GM12878 (cell line): ENCODE measurements at regions not wholly inside any gene's neighbourhood (a gene's known extent, or its start where the extent isn't known, plus 50 kb on each side); places are given as distances from the start of the nearest gene placed in this dataset.

ENCODE experiments used
- ATAC-seq: fragments of 200-7000 bp; cut with Tn5 transposase; 3 replicates; pipeline ENCODE4 v1.9.1; 2020; ENCODE audit warnings: mild to moderate bottlenecking, moderate library complexity
- BruUV-seq: library from RNA; stranded (reverse); fragments of 400-500 nt; replicated peaks from 2 replicates; lab custom pipeline; 2021; lab: Mats Ljungman, UMichigan
- CTCF ChIA-PET: fragments of 300-600 bp; sonication (Branson Sonifier 250); formaldehyde crosslinking; extraction: SDS; loops from one replicate; lab custom pipeline; 2021; ENCODE audit warnings: inconsistent platforms; lab: Yijun Ruan, JAX
- POLR2A ChIA-PET: fragments of 350-600 bp; formaldehyde crosslinking; extraction: SDS; loops from one replicate; lab custom pipeline; 2021; ENCODE audit warnings: inconsistent platforms; lab: Charles Lee
- RAD21 ChIA-PET: fragments of 300-600 bp; sonication (Branson Sonifier 250); formaldehyde crosslinking; loops from one replicate; lab custom pipeline; 2023; ENCODE audit warnings: antibody characterized with exemption; ENCODE audit not compliant: unreplicated experiment; lab: Charles Lee
- SMC1A ChIA-PET: fragments of 300-600 bp; sonication (Branson Sonifier 250); formaldehyde crosslinking; loops from one replicate; lab custom pipeline; 2023; ENCODE audit not compliant: unreplicated experiment, uncharacterized antibody; lab: Charles Lee
- DNase-seq: peaks from one replicate; pipeline ENCODE4 v3.0.0-alpha.2; 2011; ENCODE audit warnings: low read depth, low spot score
- FAIRE-seq: peaks from 3 replicates; lab custom pipeline; 2011; peaks lifted over from hg19 to GRCh38; lab: Jason Lieb, UNC
- H2AFZ ChIP-seq: 2 replicates; pipeline ENCODE4 v1.6.0; 2011; ENCODE audit warnings: low read depth, low read length, control low read depth; ENCODE audit not compliant: control insufficient read depth
- H3K27ac ChIP-seq: 2 replicates; pipeline ENCODE4 v1.5.1; 2011; ENCODE audit warnings: control low read depth; ENCODE audit not compliant: control insufficient read depth, insufficient read depth
- H3K27me3 ChIP-seq, 2 experiments: replicated peaks in 1 of 2; 2 replicates each; pipeline versions ENCODE4 v1.6.0 to v1.6.1; 2011; ENCODE audit warnings: low read length in 1 of 2; ENCODE audit not compliant: control insufficient read depth in 2 of 2, insufficient read depth in 2 of 2
- H3K36me3 ChIP-seq, 2 experiments: 2 replicates each; pipeline ENCODE4 v1.5.1; 2011; ENCODE audit warnings: low read length in 1 of 2; ENCODE audit not compliant: control insufficient read depth in 2 of 2, insufficient read depth in 2 of 2
- H3K4me1 ChIP-seq: 2 replicates; pipeline ENCODE4 v1.6.1; 2011; ENCODE audit warnings: mild to moderate bottlenecking, low read length, moderate library complexity, mixed read lengths; ENCODE audit not compliant: control insufficient read depth, insufficient read depth
- H3K4me2 ChIP-seq: 2 replicates; pipeline ENCODE4 v1.6.0; 2011; ENCODE audit warnings: control low read depth; ENCODE audit not compliant: control insufficient read depth, insufficient read depth
- H3K4me3 ChIP-seq: fragments of 200-600 bp; sonication (generic); 2 replicates; pipeline ENCODE4 v1.5.1; 2016
- H3K79me2 ChIP-seq: 2 replicates; pipeline ENCODE4 v1.6.0; 2011; ENCODE audit warnings: low read length; ENCODE audit not compliant: control insufficient read depth, insufficient read depth
- H3K9ac ChIP-seq: 2 replicates; pipeline ENCODE4 v1.8.0; 2011; ENCODE audit warnings: low read length, control low read depth, mixed read lengths; ENCODE audit not compliant: control insufficient read depth, insufficient read depth
- H3K9me3 ChIP-seq: replicated peaks from 3 replicates; pipeline ENCODE4 v1.5.1; 2011; ENCODE audit warnings: mild to moderate bottlenecking, low read length; ENCODE audit not compliant: control insufficient read depth, insufficient read depth
- H4K20me1 ChIP-seq: 2 replicates; pipeline ENCODE4 v1.6.0; 2011; ENCODE audit not compliant: control insufficient read depth, insufficient read depth
- KLF5 ChIP-seq: fragments of 450-650 bp; IDR thresholded peaks from 2 replicates; pipeline ENCODE4 v1.6.1; 2014; ENCODE audit warnings: mild to moderate bottlenecking; ENCODE audit not compliant: partially characterized antibody
- LARP7 ChIP-seq: fragments of 450-650 bp; IDR thresholded peaks from 2 replicates; pipeline ENCODE4 v1.6.1; 2017; ENCODE audit warnings: mild to moderate bottlenecking
- RAD51 ChIP-seq: fragments of 450-650 bp; IDR thresholded peaks from 2 replicates; pipeline ENCODE4 v1.6.1; 2016; ENCODE audit warnings: moderate library complexity, mild to moderate bottlenecking, inconsistent platforms
- RB1 ChIP-seq: fragments of 450-650 bp; formaldehyde crosslinking; IDR thresholded peaks from 2 replicates; pipeline ENCODE4 v1.6.1; 2017; ENCODE audit warnings: mild to moderate bottlenecking, borderline replicate concordance
- RELB ChIP-seq: fragments of 450-650 bp; IDR thresholded peaks from 2 replicates; pipeline ENCODE4 v1.6.1; 2017; ENCODE audit warnings: low read depth, mild to moderate bottlenecking, moderate library complexity
- SKIL ChIP-seq: fragments of 450-650 bp; IDR thresholded peaks from 2 replicates; pipeline ENCODE4 v1.6.1; 2017; ENCODE audit warnings: mild to moderate bottlenecking, low read depth, inconsistent platforms; ENCODE audit not compliant: poor library complexity, severe bottlenecking
- SREBF1 ChIP-seq: IDR thresholded peaks from 2 replicates; pipeline ENCODE4 v1.6.1; 2012; ENCODE audit warnings: mild to moderate bottlenecking, low read length
- WRNIP1 ChIP-seq: IDR thresholded peaks from 2 replicates; pipeline ENCODE4 v1.6.1; 2011; ENCODE audit warnings: low read depth, low read length, improper control_type of control experiment, borderline replicate concordance
- ZNF622 ChIP-seq: fragments of 450-650 bp; IDR thresholded peaks from 2 replicates; pipeline ENCODE4 v1.6.1; 2017; ENCODE audit warnings: mild to moderate bottlenecking, inconsistent platforms
- WGBS: methylation state at CpG from one replicate; pipeline ENCODE4 v1.1.6; 2016; ENCODE audit warnings: low lambda C conversion rate; ENCODE audit not compliant: insufficient replicate concordance, insufficient coverage; ENCODE audit errors: missing lambda C conversion rate; 5-methylcytosine and 5-hydroxymethylcytosine counted together
- in situ Hi-C: fragments of 300-500 bp; cut with MboI; formaldehyde crosslinking; loops from 9 replicates; pipeline ENCODE4 v1.14.3; 2018; ENCODE audit warnings: mixed read lengths
- intact Hi-C: fragments of 100-400 bp; cut with micrococcal nuclease; formaldehyde crosslinking; loops from one replicate; pipeline ENCODE4 v1.14.2; 2022; ENCODE audit not compliant: unreplicated experiment
- TF ChIP-seq, protein P1 (sequence below): IDR thresholded peaks from 2 replicates; pipeline ENCODE4 v1.6.1; 2012; ENCODE audit warnings: mild to moderate bottlenecking, low read depth, low read length
- TF ChIP-seq, protein P2 (sequence below): fragments of 450-650 bp; formaldehyde crosslinking; IDR thresholded peaks from 2 replicates; pipeline ENCODE4 v1.4.0; 2022; ENCODE audit warnings: mild to moderate bottlenecking, moderate library complexity

- TF ChIP-seq, protein P1, sequence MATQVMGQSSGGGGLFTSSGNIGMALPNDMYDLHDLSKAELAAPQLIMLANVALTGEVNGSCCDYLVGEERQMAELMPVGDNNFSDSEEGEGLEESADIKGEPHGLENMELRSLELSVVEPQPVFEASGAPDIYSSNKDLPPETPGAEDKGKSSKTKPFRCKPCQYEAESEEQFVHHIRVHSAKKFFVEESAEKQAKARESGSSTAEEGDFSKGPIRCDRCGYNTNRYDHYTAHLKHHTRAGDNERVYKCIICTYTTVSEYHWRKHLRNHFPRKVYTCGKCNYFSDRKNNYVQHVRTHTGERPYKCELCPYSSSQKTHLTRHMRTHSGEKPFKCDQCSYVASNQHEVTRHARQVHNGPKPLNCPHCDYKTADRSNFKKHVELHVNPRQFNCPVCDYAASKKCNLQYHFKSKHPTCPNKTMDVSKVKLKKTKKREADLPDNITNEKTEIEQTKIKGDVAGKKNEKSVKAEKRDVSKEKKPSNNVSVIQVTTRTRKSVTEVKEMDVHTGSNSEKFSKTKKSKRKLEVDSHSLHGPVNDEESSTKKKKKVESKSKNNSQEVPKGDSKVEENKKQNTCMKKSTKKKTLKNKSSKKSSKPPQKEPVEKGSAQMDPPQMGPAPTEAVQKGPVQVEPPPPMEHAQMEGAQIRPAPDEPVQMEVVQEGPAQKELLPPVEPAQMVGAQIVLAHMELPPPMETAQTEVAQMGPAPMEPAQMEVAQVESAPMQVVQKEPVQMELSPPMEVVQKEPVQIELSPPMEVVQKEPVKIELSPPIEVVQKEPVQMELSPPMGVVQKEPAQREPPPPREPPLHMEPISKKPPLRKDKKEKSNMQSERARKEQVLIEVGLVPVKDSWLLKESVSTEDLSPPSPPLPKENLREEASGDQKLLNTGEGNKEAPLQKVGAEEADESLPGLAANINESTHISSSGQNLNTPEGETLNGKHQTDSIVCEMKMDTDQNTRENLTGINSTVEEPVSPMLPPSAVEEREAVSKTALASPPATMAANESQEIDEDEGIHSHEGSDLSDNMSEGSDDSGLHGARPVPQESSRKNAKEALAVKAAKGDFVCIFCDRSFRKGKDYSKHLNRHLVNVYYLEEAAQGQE = no peak
- TF ChIP-seq, protein P2, sequence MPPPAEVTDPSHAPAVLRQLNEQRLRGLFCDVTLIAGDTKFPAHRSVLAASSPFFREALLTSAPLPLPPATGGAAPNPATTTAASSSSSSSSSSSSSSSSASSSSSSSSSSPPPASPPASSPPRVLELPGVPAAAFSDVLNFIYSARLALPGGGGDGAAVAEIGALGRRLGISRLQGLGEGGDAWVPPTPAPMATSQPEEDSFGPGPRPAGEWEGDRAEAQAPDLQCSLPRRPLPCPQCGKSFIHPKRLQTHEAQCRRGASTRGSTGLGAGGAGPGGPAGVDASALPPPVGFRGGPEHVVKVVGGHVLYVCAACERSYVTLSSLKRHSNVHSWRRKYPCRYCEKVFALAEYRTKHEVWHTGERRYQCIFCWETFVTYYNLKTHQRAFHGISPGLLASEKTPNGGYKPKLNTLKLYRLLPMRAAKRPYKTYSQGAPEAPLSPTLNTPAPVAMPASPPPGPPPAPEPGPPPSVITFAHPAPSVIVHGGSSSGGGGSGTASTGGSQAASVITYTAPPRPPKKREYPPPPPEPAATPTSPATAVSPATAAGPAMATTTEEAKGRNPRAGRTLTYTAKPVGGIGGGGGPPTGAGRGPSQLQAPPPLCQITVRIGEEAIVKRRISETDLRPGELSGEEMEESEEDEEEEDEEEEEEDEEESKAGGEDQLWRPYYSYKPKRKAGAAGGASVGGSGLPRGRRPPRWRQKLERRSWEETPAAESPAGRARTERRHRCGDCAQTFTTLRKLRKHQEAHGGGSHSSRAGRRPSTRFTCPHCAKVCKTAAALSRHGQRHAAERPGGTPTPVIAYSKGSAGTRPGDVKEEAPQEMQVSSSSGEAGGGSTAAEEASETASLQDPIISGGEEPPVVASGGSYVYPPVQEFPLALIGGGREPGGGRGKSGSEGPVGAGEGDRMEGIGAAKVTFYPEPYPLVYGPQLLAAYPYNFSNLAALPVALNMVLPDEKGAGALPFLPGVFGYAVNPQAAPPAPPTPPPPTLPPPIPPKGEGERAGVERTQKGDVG (CRISPR knock-in tag) = no peak
- TF ChIP-seq RELB = no peak
Observed at GRCh38 chr9:91113016-91113415, 248.7 kb downstream of the AUH start (continued).

- H3K9ac ChIP-seq = no peak overlapping the region
- H3K27me3 ChIP-seq = peaks cover 4 to 5% of the 10 kb centered on the region in 2 experiments; a peak in 3 of 4 replicates
- no peak overlapping the region for H3K27ac ChIP-seq
- in situ Hi-C loops = no loop called here
- ChIA-PET RAD21 (no interaction called here), POLR2A (no interaction called here), SMC1A (no interaction called here), CTCF (no interaction called here)
- BruUV-seq = no TSS peak
- H3K4me1 ChIP-seq = no peaks in the 10 kb centered on the region
- no peak overlapping the region for H3K4me2 ChIP-seq
- no peaks in the 10 kb centered on the region for H4K20me1 ChIP-seq
- 88% methylated on average over 1 of the region's 1 CpG for WGBS
- no peak overlapping the region for H2AFZ ChIP-seq
- no peak overlapping the region for H3K4me3 ChIP-seq
- no peak for ATAC-seq
- no peaks in the 10 kb centered on the region for H3K36me3 ChIP-seq
- intact Hi-C loops = no loop called here
- H3K79me2 ChIP-seq = no peaks in the 10 kb centered on the region
- peaks cover 2% of the 10 kb centered on the region; the same call in 2 of the 3 replicates for H3K9me3 ChIP-seq
- DNase-seq = no peak
- no peak for FAIRE-seq
- TF ChIP-seq SKIL = no peak
- TF ChIP-seq LARP7 = no peak
- TF ChIP-seq SREBF1 = no peak
- TF ChIP-seq RAD51 = no peak
- TF ChIP-seq ZNF622 = no peak
- no peak for TF ChIP-seq KLF5
- no peak for TF ChIP-seq WRNIP1
- TF ChIP-seq RB1 = no peak
Observed at GRCh38 chr9:91114450-91114849, 247.3 kb downstream of the AUH start.
